NCI-H1092 treated with DMSO at 0.1 percent for 48 hours (cell line): ENCODE measurements at regions not wholly inside any gene's neighbourhood (a gene's known extent, or its start where the extent isn't known, plus 50 kb on each side); places are given as distances from the start of the nearest gene placed in this dataset.
"Not testable (repeated sequence)": the region's sequence is repeated elsewhere in the genome, so short reads cannot be mapped to it uniquely, and the experiment has no call there.

Source experiments
- DNase-seq: peaks from one replicate; lab custom pipeline; 2025; lab: John Stamatoyannopoulos, UW

DNA sequence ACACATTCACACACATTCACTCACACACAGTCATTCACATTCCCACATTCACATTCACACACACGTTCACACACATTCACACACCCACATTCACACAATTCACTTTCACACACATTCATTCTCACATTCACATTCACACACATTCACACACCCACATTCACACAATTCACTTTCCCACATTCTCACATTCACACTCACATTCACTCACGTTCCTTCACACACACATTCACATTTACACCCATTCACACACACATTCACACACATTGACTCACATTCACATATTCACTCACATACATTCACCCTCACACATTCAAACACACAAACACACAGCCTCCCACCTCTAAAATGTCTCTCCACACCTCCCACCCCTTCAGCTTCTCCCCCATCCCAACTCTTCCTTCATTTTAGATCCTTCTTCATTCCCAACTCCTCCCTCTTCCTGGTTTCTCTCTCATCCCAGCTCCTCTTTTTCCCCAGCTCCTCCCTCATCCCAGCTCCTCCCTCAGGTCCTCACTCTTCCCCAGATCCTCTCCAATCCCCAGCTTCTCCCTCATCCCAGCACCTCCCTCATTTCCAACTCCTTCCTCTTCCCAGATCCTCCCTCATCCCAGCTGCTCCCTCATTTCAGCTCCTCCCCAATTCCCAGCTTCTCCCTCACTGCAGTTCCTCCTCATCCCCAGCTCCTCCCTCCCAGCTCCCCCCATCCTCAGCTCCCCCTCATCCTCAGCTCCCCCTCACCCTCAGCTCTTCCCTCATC is 111.0 kb downstream of the FAM53A start:
- DNase-seq, result no peak

DNA sequence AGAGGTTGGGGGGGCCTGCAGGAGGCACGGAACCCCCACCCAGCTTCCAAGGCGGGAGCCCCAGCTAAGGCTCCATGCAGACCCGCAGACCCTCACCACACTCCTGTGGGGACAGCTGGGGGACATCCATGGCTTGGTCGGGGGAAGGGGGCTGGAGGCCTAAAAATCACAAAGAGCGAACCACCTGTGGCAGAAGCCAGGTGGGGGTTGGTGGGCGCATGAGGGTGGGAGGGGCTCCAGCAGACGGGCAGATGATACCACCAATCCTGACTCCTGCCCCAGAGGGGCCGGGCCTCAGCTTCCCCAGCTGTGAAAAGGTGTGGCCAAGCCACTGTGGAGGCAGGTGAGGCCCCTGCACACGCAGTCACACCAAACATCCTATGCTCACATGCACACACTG is 111.6 kb downstream of the FAM53A start:
- DNase-seq, result no peak

DNA sequence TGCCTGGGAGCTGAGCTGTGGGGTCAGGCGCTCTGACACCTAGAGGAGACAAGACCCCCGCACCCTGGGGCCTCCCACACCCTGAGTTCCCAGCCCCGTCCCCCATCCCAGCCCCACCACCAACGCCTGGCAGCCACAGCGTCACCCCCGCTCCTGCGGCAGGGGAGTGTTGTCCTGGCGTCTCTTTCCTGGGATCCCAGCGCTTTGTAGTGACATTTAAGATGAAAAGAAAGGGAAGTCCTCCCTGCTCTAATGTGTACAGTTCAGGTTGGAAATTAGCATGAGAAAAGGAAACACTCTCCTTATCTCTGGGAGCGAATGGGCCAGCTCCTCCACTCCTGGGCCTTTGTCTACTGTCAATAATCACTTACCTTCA is 112.1 kb downstream of the FAM53A start:
- no peak for DNase-seq

DNA sequence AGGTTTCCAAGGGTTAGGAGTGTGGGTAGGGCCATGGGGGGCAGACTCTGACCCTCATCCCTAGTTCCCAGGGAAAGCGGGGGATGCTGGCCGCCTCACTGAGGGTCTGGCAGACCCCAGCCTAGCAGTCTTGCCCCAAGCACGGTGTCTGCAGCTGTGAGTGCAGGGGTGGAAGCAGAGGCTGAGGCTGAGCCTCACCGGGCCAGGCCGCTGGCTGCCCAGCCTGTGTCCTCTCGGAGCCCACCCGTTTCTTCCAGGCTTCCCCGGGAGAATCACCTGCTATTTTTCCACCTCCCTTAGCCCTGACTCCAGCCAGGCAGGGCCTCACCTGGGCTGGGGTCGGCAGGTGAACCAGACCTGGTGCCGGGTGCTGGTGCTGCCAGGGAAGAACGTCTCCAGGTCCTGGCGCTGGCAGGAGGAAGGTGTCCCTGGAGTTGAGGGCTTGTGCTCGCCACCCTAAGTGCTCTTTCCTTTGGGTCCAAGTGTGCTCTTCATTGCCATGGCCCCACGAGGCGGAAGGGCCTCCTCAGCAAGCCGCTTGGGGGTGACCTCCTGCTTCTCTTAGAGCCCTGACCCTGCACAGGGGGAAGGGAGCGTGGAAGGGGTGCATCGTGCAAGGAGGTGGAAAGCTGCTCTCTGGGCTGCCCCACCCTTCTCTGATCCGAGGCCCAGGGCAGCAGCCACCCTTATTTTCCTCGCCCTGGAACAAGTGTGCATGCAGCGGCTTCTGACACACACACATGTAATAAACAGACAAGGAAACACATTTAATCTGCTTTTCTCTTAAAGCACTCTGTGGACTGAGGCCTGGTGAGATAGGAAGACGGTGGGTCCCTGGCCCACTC is 112.7 kb downstream of the FAM53A start:
- no peak for DNase-seq

DNA sequence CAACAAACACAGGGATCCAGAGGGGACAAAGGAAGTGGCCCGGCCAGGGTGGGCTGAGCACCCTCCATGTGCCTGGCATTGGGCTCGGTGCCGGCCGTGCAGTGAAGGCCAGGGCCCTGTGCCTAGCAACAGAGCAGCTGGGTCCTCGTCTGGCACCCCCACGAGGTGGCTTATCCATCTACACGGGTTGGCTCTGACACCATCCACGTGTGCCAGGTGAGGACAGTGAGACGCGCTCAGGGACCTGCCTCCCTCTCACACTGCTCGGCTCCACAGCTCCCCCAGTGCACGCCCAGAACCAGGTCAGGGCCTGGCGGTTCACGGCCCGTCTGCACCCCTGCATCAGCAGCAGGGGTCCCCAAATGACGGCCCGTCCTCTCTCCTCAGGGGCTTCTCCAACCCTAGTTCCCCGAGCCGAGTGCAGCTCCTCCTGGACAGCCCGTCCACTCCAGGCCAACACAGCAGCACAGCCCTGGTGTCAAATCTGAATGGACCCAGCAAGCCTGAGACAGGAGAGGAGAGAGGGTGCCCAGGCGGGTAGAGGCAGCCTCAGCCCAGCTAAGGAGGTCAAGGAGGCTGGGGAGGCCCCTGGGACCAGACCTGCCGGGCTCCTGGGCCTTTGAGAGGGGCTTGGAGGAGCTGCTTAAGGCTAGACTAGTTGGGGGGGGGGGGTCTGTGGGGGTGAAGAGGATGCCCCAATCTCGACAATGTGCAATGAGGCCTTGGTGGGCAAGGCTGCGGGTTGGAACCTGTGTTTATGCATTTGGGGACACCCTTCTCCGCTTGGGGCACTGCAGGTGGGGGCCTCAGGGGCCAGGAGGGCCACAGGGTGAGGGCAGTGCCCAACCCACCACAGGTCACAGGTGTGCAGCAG is 113.6 kb downstream of the FAM53A start:
- DNase-seq, result no peak

DNA sequence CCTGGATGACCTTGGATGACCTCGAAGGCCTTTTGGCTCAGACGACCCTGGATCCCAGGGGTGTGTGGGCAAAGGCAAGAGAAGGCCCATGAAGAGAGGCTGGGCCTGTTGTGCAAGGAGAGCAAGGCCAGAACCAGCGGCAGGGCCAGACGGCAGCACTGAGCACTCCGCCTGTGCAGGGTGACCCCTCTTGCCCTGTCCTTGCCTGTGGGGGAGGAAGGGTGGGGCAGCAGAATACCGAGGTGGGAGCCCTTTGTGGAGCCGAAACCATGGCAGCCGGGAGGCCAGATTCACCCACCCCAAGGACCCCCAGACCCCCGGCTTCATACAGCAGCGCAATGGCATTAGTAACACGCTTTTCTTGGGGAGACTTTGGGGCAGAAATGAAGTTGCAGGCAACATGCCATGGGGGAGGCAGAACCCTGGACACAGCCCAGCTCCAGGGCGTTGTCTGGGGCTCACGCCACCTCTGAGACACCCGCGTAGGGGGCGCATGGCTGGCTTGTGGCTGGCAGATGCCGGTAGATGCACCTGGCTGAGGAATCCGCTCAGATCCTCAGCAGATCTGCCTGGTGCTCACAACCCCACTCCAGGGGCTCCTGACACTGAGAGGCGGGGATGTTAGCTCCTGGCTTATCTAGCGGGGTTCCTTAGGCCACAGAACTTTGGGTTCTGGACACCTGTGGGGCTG is 114.5 kb downstream of the FAM53A start:
- no peak for DNase-seq

DNA sequence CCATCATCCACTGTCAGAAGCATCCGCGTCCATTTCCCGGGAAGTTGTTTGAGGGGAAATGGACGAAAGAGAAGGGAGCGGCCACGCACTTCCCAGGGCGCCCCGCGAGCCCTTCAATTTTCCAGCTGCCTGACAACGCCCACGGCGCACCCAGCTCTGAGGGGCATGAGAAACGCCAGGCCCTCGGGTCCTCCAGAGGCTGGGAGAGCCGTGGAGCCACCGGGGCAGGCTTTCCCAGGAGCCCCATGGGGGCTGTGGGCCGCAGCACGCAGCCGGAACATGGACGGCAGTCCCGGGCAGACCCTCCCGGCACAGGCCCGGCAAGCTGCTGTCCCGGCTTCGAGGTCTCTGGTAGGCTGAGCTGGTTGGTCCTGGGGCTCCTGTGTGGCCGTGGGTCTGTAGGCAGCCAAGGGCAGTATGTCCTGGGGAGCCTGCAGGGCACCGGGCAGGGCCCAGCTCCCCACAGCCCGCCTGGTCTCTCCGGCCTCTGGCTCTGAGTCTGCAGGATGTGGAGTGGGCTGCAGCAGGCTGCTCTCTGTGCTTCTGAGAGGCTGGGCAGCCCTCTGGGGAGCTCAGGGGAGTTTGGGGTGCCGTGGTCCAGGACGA is 115.2 kb downstream of the FAM53A start:
- no peak for DNase-seq

DNA sequence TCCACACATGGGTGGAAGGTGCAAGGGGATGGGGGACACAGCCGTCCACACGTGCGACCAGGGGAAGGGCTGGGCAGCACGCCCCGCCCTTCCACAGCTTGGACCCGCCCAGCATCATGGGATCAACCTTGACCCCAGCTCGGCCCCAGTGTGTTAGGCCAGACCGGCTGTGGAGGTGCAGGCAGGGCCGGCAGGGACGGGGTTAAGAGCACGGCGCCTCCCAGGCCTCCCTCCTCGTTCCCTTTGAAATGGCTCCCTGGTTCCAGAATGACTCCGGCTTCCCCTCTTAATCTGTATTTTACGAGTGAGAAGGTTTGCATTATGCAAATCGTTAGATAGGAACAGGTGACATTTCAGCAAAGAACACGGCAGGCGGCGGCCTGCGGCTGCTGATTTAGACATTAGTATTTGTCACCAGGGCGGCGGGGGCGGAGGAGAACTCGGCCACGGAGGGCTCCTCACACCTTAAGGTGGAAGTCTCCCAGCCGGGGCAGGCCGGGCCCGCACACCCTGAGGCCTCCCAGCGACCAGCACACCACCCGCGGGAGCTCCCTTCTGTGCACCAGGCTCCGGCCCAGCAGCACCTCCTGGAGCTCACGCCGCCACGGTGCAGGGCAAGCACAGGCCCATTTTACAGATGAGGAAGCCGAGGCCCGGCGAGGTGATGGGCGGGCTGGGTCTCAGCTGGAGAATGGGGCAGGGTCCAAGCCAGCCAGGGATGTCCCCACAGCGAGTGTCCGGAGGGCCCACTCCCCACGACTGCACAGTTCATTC is 116.1 kb downstream of the FAM53A start:
- DNase-seq, result no peak

DNA sequence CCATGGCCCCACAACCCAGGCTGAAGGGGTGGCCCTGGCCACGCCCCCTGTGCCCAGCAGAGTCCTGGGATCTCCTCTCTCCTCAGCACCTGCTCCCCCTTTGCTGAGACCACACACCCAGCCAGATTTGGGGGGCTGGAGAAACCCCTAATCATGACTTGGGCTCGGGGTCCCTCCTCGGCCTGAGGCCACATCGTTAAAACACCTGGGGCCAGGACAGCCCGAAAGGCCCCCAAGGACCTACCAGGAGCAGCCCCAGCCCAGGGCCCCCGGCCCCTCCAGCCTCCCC is 116.7 kb downstream of the FAM53A start:
- DNase-seq, result no peak

DNA sequence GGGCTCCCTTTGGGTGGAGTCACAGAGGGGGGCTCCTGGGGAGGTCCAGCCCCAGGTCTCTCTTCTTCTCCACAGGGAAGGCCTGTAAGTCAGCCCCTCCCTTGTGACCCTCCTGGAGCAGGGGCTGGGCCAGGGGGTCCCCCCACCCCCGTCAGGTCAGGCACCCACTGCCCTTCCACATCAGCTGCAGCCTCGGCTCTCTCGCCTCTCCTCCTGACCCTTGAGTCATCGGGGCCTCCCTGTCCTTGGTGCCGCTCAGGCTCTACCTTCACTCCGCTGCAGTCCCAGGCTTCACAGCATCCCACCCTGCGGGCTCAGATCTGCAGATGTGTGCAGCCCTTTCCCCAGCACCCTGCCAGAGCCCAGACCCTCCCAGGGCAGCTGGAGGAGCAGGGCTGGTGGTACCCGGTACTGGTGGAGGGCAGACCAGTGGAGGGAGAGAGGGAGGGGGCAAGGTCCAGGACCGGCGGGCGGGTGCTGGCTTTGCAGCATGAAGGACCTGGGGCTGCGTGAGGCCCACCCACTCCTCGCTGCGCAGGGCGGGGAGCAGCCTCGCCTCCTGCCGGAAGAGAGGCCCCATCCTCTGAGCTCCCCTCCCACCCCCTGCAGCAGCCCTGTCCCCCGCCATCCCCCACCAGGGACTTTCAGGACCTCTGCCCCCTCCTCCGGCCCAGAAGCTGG is 117.1 kb downstream of the FAM53A start:
- DNase-seq, result no peak

DNA sequence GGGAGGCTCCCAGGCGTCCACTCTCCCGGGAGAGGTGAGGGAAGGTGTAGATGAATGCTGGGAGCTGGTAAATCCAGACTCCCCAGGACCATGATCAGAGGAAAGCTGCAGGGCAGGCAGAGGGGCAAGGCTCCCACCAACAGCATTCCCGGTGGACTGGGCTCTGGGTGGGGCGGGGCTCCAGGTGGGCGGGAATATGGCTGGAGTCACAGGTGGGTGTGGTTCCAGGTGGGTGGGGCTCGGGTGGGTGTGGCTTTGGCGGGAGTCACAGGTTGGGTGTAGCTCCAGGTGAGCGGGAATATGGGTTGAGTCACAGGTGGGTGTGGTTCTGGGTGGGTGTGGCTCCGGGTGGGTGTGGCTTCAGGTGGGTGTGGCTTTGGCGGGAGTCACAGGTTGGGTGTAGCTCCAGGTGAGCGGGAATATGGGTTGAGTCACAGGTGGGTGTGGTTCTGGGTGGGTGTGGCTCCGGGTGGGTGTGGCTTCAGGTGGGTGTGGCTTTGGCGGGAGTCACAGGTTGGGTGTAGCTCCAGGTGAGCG is 117.7 kb downstream of the FAM53A start:
- DNase-seq, result not testable (repeated sequence)

DNA sequence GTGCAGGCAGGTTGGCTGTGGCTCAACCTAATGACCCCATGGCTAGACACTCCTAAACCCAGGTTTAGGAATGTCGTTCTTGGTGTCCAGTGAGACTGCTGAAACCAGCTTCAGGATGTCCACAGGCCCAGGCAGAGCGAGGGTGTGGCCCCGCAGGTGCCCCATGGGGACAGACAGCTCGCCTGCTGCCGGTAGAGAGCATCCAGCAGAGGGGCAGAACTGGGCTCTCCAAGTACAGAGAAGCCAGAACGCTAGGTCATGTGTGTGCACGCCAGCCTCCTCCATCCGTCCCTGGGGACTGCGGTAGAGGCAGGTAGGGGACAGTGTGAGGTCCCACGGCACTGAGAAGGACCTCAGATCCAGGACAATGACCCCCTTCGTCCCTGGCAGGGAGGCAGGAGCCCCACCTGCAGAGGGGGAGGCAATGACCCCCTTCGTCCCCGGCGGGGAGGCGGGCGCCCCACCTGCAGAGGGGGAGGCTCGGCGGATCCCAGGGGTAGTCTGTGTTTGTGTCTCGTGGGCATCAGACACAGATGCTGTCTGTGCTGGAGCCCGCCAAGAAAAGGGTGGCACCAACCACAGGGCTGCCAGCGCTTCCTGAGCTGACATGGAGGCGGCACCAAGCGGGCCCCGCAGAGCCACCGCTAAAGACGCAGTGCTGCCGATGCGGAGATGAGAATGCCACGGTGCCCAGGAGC is 118.4 kb downstream of the FAM53A start:
- no peak for DNase-seq

DNA sequence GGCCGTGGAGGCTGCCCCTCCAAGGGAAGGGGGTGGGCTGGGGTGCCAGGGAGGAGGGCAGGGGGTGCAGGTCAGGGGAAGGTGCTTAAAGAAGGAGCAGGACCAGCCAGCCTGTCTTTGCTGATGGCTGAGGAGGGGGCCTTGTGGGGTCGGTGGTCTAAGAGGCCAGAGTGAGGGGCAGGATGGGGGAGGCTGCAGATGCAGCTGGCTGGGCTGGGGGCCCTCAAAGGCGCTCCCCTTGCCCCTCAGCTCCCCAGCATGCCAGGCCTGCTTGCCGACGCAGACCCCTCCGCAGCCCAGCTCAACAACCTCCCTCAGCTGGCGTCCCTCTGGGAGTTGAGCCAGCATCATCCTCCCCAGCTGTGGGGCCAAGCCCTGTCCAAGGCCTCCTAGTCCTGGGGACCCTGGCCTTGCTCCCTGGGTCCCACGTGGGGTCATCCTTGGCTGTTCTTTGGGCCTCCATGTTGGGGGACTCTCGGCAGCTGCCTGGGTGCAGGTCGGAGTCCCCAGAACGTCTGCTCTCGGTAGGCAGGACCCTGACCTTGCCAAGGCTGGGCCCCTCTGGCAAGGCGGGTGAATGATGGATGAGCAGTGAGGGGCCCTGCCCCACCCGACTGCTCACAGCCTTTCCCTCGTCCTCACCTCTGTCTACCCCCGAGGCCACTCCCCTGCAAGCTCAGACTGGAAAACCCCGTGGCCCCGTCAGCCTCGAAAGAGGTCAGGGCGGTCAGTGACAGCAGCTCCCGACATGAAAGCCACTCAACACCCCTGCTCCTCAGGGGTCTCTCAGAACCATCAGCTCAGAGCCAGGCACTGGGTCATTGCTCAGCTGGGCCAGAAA is 119.4 kb downstream of the FAM53A start:
- no peak for DNase-seq

DNA sequence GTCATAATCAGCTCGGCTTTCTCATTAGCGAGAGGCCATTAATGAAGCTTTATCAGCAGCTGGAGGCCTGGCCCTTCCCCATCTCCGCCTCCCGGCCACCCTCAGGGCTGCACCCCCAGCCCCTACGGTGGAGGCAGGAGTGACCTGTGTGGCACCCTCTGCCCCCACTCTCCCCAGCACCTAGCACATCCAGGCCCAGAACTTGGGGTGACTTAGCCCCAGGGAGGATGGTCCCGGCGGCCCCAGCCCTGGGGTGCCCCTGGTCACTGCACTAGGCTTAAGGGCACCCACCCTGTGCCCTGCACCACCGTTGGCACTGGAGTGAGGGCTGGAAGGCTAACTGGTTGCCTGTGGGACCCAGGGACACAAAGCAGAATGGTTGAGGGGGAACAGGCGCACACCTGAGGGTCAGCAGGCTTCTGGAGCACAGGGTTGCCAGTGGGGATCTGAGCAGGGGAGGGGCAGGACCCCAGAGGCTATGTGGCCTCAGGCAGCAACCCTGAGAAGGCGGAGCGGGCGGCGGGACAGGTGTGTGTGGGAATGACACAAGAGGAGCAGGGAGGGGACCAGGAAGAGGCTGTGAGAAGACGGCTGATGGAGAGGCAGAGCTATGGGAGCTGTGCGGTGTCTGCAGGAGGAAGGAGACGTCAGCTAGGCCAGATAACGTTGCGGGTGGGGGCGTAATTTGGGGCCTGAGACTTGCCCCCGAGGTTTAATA is 120.2 kb downstream of the FAM53A start:
- no peak for DNase-seq

DNA sequence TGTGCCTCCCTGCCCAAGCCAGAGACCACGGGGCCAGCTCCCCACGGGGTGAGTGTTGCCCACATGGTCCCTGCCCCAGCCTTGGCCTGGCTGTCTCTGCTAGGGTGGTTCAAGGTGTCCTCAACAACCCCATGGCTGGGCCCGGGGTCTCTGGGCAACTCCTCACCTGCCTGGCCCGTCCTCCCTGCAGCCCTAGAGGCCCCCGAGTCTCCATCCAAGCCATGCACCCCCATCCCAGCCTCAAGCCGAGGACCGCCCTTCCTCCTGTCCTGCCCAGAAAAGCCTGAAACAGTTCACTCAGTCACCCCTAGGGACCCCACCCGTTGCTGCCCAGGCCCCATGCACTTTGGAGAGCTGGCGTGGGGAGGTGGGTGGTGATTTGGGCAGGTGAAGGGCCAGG is 120.9 kb downstream of the FAM53A start:
- no peak for DNase-seq

DNA sequence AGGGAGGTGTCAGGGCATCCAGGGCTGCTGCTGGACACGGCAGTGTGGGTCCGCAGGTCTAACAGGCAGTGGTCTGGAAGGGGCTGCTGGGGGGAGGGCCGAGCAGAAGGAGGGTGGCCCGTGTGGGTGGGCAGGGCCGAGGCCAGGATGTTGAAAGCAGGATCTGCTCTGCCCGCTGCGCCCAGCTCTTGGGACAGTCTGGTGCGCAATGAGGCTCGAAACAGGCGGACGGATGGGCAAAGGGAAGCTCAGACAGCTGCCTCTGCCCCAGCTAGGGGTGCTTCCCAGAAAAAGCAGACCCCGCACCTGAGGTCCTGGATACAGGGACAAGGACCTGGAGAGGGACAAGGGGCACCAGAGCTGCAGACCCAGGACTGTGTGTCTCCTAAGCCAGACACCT is 121.3 kb downstream of the FAM53A start:
- DNase-seq, result no peak

DNA sequence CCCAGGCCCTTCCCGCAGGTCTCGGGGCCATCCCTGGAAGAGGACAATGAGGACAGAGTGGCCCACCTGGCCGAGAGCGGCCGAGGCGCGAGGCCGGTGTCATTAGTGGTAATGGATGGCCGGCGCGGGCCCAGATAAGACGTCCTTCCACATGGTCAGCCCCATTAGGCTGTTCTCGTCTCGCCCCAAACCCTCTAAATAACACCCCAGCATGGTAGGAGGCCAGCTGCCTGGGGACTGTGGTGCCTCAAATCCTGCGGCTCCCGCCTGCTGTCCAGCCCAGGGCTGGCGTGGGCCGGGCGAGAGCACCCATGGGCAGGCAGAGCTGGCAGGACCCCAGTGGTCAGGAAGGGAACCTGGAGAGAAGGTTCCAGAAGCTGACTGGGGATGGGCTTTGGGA is 121.7 kb downstream of the FAM53A start:
- DNase-seq, result no peak
